ENCODE measurements at regions not wholly inside any gene's neighbourhood (a gene's known extent, or its start where the extent isn't known, plus 50 kb on each side); places are given as distances from the start of the nearest gene placed in this dataset.
"Not testable (repeated sequence)": the region's sequence is repeated elsewhere in the genome, so short reads cannot be mapped to it uniquely, and the experiment has no call there.

GRCh38 chr4:148643851-148644250 lies 201.6 kb upstream of the NR3C2 start:
- FAIRE-seq (no peak), DNase-seq (ENCODE audit: low read depth, low spot score) (no peak)
- TF ChIP-seq EZH2 (IDR thresholded peaks at IDR 0.05; ENCODE audit: low read length) (no peak), CTCF (optimal IDR thresholded peaks at IDR 0.05 in 1 of 3, IDR thresholded peaks at IDR 0.05 in 1 of 3, conservative IDR thresholded peaks at IDR 0.05 in 1 of 3; ENCODE audit: extremely low read depth in 1 of 3, insufficient read depth in 2 of 3, low read length in 3 of 3) (no peak)
- H3K4me1 ChIP-seq (ENCODE audit: control insufficient read depth, extremely low read depth, insufficient read depth, low read length) = no peaks in the 10 kb centered on the region
- dilution Hi-C loops (cut with MboI; ENCODE audit: extremely low pct_ligation_motif_present, low sequenced_read_pairs) = no loop called here
- no peak overlapping the region for H3K9ac ChIP-seq (ENCODE audit: control insufficient read depth, extremely low read depth, insufficient read depth, low read length)
- H2AFZ ChIP-seq (ENCODE audit: control insufficient read depth, low read length) = no peak overlapping the region
- no peak overlapping the region for H3K4me2 ChIP-seq (ENCODE audit: control insufficient read depth, extremely low read depth, insufficient read depth, low read depth, low read length)
- no peak overlapping the region for H3K27ac ChIP-seq (ENCODE audit: control insufficient read depth, insufficient read depth, low read length)
- H3K4me3 ChIP-seq (ENCODE audit: control insufficient read depth in 2 of 3, extremely low read depth in 1 of 3, insufficient read depth in 2 of 3, low read depth in 1 of 3, low read length in 3 of 3) = no peak overlapping the region
- no peaks in the 10 kb centered on the region for H3K36me3 ChIP-seq (ENCODE audit: control insufficient read depth in 2 of 2, extremely low read depth in 1 of 2, insufficient read depth in 2 of 2, low read length in 2 of 2)
- H4K20me1 ChIP-seq (ENCODE audit: control insufficient read depth, extremely low read depth, insufficient read depth, low read length) = no peaks in the 10 kb centered on the region
- no peaks in the 10 kb centered on the region for H3K79me2 ChIP-seq (ENCODE audit: control insufficient read depth, insufficient read depth, low read length)
- H3K9me1 ChIP-seq (ENCODE audit: control insufficient read depth, extremely low read depth, insufficient read depth, low read length) = no peaks in the 10 kb centered on the region
- H3K9me3 ChIP-seq (ENCODE audit: control insufficient read depth, low read depth, low read length) = no peaks in the 10 kb centered on the region
- H3K27me3 ChIP-seq (ENCODE audit: control insufficient read depth, extremely low read depth, insufficient read depth, low read length) = no peaks in the 10 kb centered on the region

DNA sequence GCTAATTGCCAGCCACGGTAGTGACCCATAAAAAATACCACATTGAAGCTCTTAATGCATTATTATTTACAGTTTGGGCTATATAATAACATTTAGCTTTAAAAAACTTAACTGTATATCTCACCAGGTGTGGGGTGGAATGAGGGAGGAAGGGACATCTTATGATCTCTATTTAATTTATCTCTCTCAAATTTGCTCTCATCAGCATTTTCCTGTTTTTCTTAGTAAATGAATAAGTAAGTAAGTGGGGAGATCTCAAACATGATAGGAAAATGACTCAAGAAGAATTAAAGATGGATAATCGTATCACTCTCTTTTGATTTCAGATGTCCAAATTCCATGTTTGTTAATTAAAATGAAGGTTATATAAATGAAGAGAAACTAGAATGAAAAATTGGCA lies 200.7 kb upstream of the NR3C2 start:
- FAIRE-seq = no peak
- H3K36me3 ChIP-seq (ENCODE audit: control insufficient read depth in 2 of 2, extremely low read depth in 1 of 2, insufficient read depth in 2 of 2, low read length in 2 of 2) = no peaks in the 10 kb centered on the region
- dilution Hi-C loops (cut with MboI; ENCODE audit: extremely low pct_ligation_motif_present, low sequenced_read_pairs) = no loop called here

GRCh38 chr4:148638079-148638478 lies 195.9 kb upstream of the NR3C2 start:
- DNase-seq (ENCODE audit: low read depth, low spot score); H3K79me2 ChIP-seq (ENCODE audit: control insufficient read depth, insufficient read depth, low read length); H3K4me2 ChIP-seq (ENCODE audit: control insufficient read depth, extremely low read depth, insufficient read depth, low read depth, low read length); H3K27ac ChIP-seq (ENCODE audit: control insufficient read depth, insufficient read depth, low read length); H3K9me3 ChIP-seq (ENCODE audit: control insufficient read depth, low read depth, low read length); H4K20me1 ChIP-seq (ENCODE audit: control insufficient read depth, extremely low read depth, insufficient read depth, low read length); H2AFZ ChIP-seq (ENCODE audit: control insufficient read depth, low read length); H3K27me3 ChIP-seq (ENCODE audit: control insufficient read depth, extremely low read depth, insufficient read depth, low read length); H3K9ac ChIP-seq (ENCODE audit: control insufficient read depth, extremely low read depth, insufficient read depth, low read length); H3K4me3 ChIP-seq (ENCODE audit: control insufficient read depth in 2 of 3, extremely low read depth in 1 of 3, insufficient read depth in 2 of 3, low read depth in 1 of 3, low read length in 3 of 3); H3K36me3 ChIP-seq (ENCODE audit: control insufficient read depth in 2 of 2, extremely low read depth in 1 of 2, insufficient read depth in 2 of 2, low read length in 2 of 2); dilution Hi-C loops (cut with MboI; ENCODE audit: extremely low pct_ligation_motif_present, low sequenced_read_pairs); H3K9me1 ChIP-seq (ENCODE audit: control insufficient read depth, extremely low read depth, insufficient read depth, low read length); H3K4me1 ChIP-seq (ENCODE audit: control insufficient read depth, extremely low read depth, insufficient read depth, low read length); FAIRE-seq: not testable (repeated sequence)

More for the DNA sequence above, 200.7 kb upstream of the NR3C2 start:
- no peak overlapping the region for H2AFZ ChIP-seq (ENCODE audit: control insufficient read depth, low read length)
- H3K4me3 ChIP-seq (ENCODE audit: control insufficient read depth in 2 of 3, extremely low read depth in 1 of 3, insufficient read depth in 2 of 3, low read depth in 1 of 3, low read length in 3 of 3) = no peak overlapping the region
- no peaks in the 10 kb centered on the region for H4K20me1 ChIP-seq (ENCODE audit: control insufficient read depth, extremely low read depth, insufficient read depth, low read length)
- no peaks in the 10 kb centered on the region for H3K4me1 ChIP-seq (ENCODE audit: control insufficient read depth, extremely low read depth, insufficient read depth, low read length)
- TF ChIP-seq CTCF (optimal IDR thresholded peaks at IDR 0.05 in 1 of 3, IDR thresholded peaks at IDR 0.05 in 1 of 3, conservative IDR thresholded peaks at IDR 0.05 in 1 of 3; ENCODE audit: extremely low read depth in 1 of 3, insufficient read depth in 2 of 3, low read length in 3 of 3) (no peak), EZH2 (IDR thresholded peaks at IDR 0.05; ENCODE audit: low read length) (no peak)
- DNase-seq (ENCODE audit: low read depth, low spot score) = no peak
- H3K27ac ChIP-seq (ENCODE audit: control insufficient read depth, insufficient read depth, low read length) = no peak overlapping the region
- H3K79me2 ChIP-seq (ENCODE audit: control insufficient read depth, insufficient read depth, low read length) = no peaks in the 10 kb centered on the region
- no peak overlapping the region for H3K4me2 ChIP-seq (ENCODE audit: control insufficient read depth, extremely low read depth, insufficient read depth, low read depth, low read length)
- H3K9me3 ChIP-seq (ENCODE audit: control insufficient read depth, low read depth, low read length) = no peaks in the 10 kb centered on the region
- H3K9me1 ChIP-seq (ENCODE audit: control insufficient read depth, extremely low read depth, insufficient read depth, low read length) = no peaks in the 10 kb centered on the region
- H3K9ac ChIP-seq (ENCODE audit: control insufficient read depth, extremely low read depth, insufficient read depth, low read length) = no peak overlapping the region
- H3K27me3 ChIP-seq (ENCODE audit: control insufficient read depth, extremely low read depth, insufficient read depth, low read length) = no peaks in the 10 kb centered on the region

DNA sequence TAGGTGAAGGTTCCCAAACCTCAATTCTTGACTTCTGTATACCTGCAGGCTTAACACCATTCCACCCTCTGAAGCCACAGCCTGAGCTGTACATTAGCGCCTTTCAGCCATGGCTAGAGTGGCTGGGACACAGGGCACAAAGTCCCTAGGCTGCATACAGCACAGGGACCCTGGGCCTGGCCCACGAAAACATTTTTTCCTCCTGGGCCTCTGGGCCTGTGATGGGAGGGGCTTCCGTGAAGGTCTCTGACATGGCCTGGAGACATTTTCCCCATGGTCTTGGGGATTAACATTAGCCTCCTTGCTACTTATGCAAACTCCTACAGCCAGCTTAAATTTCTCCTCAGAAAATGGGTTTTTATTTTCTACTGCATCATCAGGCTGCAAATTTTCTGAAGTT lies 195.2 kb upstream of the NR3C2 start:
- H3K27me3 ChIP-seq (ENCODE audit: control insufficient read depth, extremely low read depth, insufficient read depth, low read length); H3K9me1 ChIP-seq (ENCODE audit: control insufficient read depth, extremely low read depth, insufficient read depth, low read length); H3K9ac ChIP-seq (ENCODE audit: control insufficient read depth, extremely low read depth, insufficient read depth, low read length); DNase-seq (ENCODE audit: low read depth, low spot score); H3K4me1 ChIP-seq (ENCODE audit: control insufficient read depth, extremely low read depth, insufficient read depth, low read length); H3K4me2 ChIP-seq (ENCODE audit: control insufficient read depth, extremely low read depth, insufficient read depth, low read depth, low read length); H3K27ac ChIP-seq (ENCODE audit: control insufficient read depth, insufficient read depth, low read length); H3K9me3 ChIP-seq (ENCODE audit: control insufficient read depth, low read depth, low read length); H4K20me1 ChIP-seq (ENCODE audit: control insufficient read depth, extremely low read depth, insufficient read depth, low read length); FAIRE-seq; dilution Hi-C loops (cut with MboI; ENCODE audit: extremely low pct_ligation_motif_present, low sequenced_read_pairs); H3K4me3 ChIP-seq (ENCODE audit: control insufficient read depth in 2 of 3, extremely low read depth in 1 of 3, insufficient read depth in 2 of 3, low read depth in 1 of 3, low read length in 3 of 3); H3K79me2 ChIP-seq (ENCODE audit: control insufficient read depth, insufficient read depth, low read length); H3K36me3 ChIP-seq (ENCODE audit: control insufficient read depth in 2 of 2, extremely low read depth in 1 of 2, insufficient read depth in 2 of 2, low read length in 2 of 2); H2AFZ ChIP-seq (ENCODE audit: control insufficient read depth, low read length): not testable (repeated sequence)
